ENCODE measurements at regions not wholly inside any gene's neighbourhood (a gene's known extent, or its start where the extent isn't known, plus 50 kb on each side); places are given as distances from the start of the nearest gene placed in this dataset.

- Histone ChIP-seq H3K27ac (ENCODE audit: low read depth, low read length) (no peak overlapping the region), H3K27me3 (ENCODE audit: low read length) (no peaks in the 10 kb centered on the region), H3K4me2 (ENCODE audit: low read depth, low read length, poor library complexity, severe bottlenecking) (no peak overlapping the region), H3F3A (ENCODE audit: insufficient read depth) (no peaks in the 10 kb centered on the region), H3K36me3 (ENCODE audit: low read length) (no peaks in the 10 kb centered on the region), H3K9me2 (replicated peaks; ENCODE audit: insufficient read depth, low read length) (no peaks in the 10 kb centered on the region), H3K4me3 (ENCODE audit: insufficient read depth, low read length, poor library complexity, severe bottlenecking) (no peak overlapping the region), H3K79me2 (ENCODE audit: insufficient read depth, low read length) (no peaks in the 10 kb centered on the region), H2AFZ (ENCODE audit: low read depth, low read length, severe bottlenecking) (no peak overlapping the region), H4K20me1 (ENCODE audit: low read depth, low read length) (no peaks in the 10 kb centered on the region), H3K9me3 (ENCODE audit: insufficient read depth, low read length) (no peaks in the 10 kb centered on the region), H3K9ac (ENCODE audit: low read length) (no peak overlapping the region)
- TF ChIP-seq CTCF (IDR thresholded peaks at IDR 0.05; ENCODE audit: insufficient read depth, low read length, poor library complexity, severe bottlenecking) (no peak), EZH2phosphoT487 (conservative IDR thresholded peaks at IDR 0.05; ENCODE audit: low read length) (no peak)
These were observed 88.4 kb upstream of the PLEKHG1 start for GRCh38 chr6:150511313-150511712.

GRCh38 chr6:150514806-150515380, 84.8 kb upstream of the PLEKHG1 start:
- H2AFZ ChIP-seq (ENCODE audit: low read depth, low read length, severe bottlenecking), result no peak overlapping the region
- H3K27ac ChIP-seq (ENCODE audit: low read depth, low read length), result no peak overlapping the region
- H3K4me2 ChIP-seq (ENCODE audit: low read depth, low read length, poor library complexity, severe bottlenecking), result no peak overlapping the region
- no peaks in the 10 kb centered on the region for H3K27me3 ChIP-seq (ENCODE audit: low read length)
- H3K4me3 ChIP-seq (ENCODE audit: insufficient read depth, low read length, poor library complexity, severe bottlenecking), result no peak overlapping the region
- H3K9me2 ChIP-seq (replicated peaks; ENCODE audit: insufficient read depth, low read length), result no peaks in the 10 kb centered on the region
- no peak overlapping the region for H3K9ac ChIP-seq (ENCODE audit: low read length)
- H3K9me3 ChIP-seq (ENCODE audit: insufficient read depth, low read length), result no peaks in the 10 kb centered on the region
- TF ChIP-seq CTCF (IDR thresholded peaks at IDR 0.05; ENCODE audit: insufficient read depth, low read length, poor library complexity, severe bottlenecking) (no peak), EZH2phosphoT487 (conservative IDR thresholded peaks at IDR 0.05; ENCODE audit: low read length) (no peak)
- no peaks in the 10 kb centered on the region for H3K79me2 ChIP-seq (ENCODE audit: insufficient read depth, low read length)
- no peaks in the 10 kb centered on the region for H4K20me1 ChIP-seq (ENCODE audit: low read depth, low read length)
- H3K36me3 ChIP-seq (ENCODE audit: low read length), result no peaks in the 10 kb centered on the region
- H3F3A ChIP-seq (ENCODE audit: insufficient read depth), result no peaks in the 10 kb centered on the region

DNA sequence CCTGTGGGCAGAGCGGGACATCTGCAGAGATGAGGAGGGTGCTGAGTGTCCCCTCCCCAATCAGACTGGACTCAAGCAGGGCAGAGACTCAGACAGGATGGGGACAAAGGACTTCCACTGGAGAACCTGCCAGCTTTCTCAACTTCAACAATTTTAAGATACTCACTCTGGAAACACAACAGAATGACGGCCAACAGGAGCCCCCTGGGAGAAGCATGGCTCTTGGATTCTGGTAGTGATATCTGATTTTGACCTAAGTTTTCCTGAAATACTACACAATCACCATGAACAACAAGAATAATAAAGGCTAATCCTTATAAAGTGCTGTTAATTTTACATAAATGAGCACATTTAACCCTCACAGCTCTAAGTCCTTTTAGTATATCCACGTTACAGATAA, 83.5 kb upstream of the PLEKHG1 start:
- H4K20me1 ChIP-seq (ENCODE audit: low read depth, low read length), result no peaks in the 10 kb centered on the region
- TF ChIP-seq EZH2phosphoT487 (conservative IDR thresholded peaks at IDR 0.05; ENCODE audit: low read length), result no peak
- TF ChIP-seq CTCF (IDR thresholded peaks at IDR 0.05; ENCODE audit: insufficient read depth, low read length, poor library complexity, severe bottlenecking), result no peak
- no peaks in the 10 kb centered on the region for H3K9me2 ChIP-seq (replicated peaks; ENCODE audit: insufficient read depth, low read length)
- H3K4me3 ChIP-seq (ENCODE audit: insufficient read depth, low read length, poor library complexity, severe bottlenecking), result no peak overlapping the region
- H3K79me2 ChIP-seq (ENCODE audit: insufficient read depth, low read length), result no peaks in the 10 kb centered on the region
- H3K27ac ChIP-seq (ENCODE audit: low read depth, low read length), result no peak overlapping the region
- H3K36me3 ChIP-seq (ENCODE audit: low read length), result no peaks in the 10 kb centered on the region
- no peak overlapping the region for H3K4me2 ChIP-seq (ENCODE audit: low read depth, low read length, poor library complexity, severe bottlenecking)
- no peaks in the 10 kb centered on the region for H3F3A ChIP-seq (ENCODE audit: insufficient read depth)
- no peaks in the 10 kb centered on the region for H3K27me3 ChIP-seq (ENCODE audit: low read length)
- H3K9ac ChIP-seq (ENCODE audit: low read length), result no peak overlapping the region
- H2AFZ ChIP-seq (ENCODE audit: low read depth, low read length, severe bottlenecking), result no peak overlapping the region
- H3K9me3 ChIP-seq (ENCODE audit: insufficient read depth, low read length), result no peaks in the 10 kb centered on the region
